NOMO-1 treated with dmso at 0.1 percent for 144 hours (cell line): ENCODE measurements at regions not wholly inside any gene's neighbourhood (a gene's known extent, or its start where the extent isn't known, plus 50 kb on each side); places are given as distances from the start of the nearest gene placed in this dataset.
"Not testable (repeated sequence)": the region's sequence is repeated elsewhere in the genome, so short reads cannot be mapped to it uniquely, and the experiment has no call there.

Experiments
- DNase-seq: peaks from one replicate; lab custom pipeline; 2025; ENCODE audit not compliant: unreplicated experiment; lab: John Stamatoyannopoulos, UW

- DNase-seq: no peak
These were observed 850.4 kb downstream of the STIM2 start for GRCh38 chr4:27711041-27711440.

- no peak for DNase-seq
These were observed 853.4 kb downstream of the STIM2 start for GRCh38 chr4:27714073-27714472.

- DNase-seq: no peak
These were observed 856.2 kb downstream of the STIM2 start for GRCh38 chr4:27716693-27717430.

GRCh38 chr4:27717431-27717755 is 856.8 kb downstream of the STIM2 start:
- no peak for DNase-seq

GRCh38 chr4:27720010-27720766 is 859.5 kb downstream of the STIM2 start:
- DNase-seq: no peak

GRCh38 chr4:27721193-27721592 is 860.6 kb downstream of the STIM2 start:
- no peak for DNase-seq

- no peak for DNase-seq
These were observed 868.3 kb downstream of the STIM2 start for GRCh38 chr4:27728892-27729291.

- DNase-seq: no peak
These were observed 882.2 kb downstream of the STIM2 start for GRCh38 chr4:27742816-27743215.

- DNase-seq: no peak
These were observed 899.3 kb downstream of the STIM2 start for GRCh38 chr4:27759611-27760575.

GRCh38 chr4:27763830-27764525 is 903.3 kb downstream of the STIM2 start:
- no peak for DNase-seq

- DNase-seq: no peak
These were observed 903.8 kb downstream of the STIM2 start for GRCh38 chr4:27764526-27764837.

GRCh38 chr4:27770895-27771294 is 910.3 kb downstream of the STIM2 start:
- DNase-seq: no peak

- DNase-seq: no peak
These were observed 914.5 kb downstream of the STIM2 start for GRCh38 chr4:27775156-27775555.

GRCh38 chr4:27779827-27780226 is 919.2 kb downstream of the STIM2 start:
- no peak for DNase-seq

GRCh38 chr4:27787195-27787594 is 926.6 kb downstream of the STIM2 start:
- no peak for DNase-seq

GRCh38 chr4:27789773-27790172 is 929.1 kb downstream of the STIM2 start:
- DNase-seq: no peak

- DNase-seq: no peak
These were observed 930.3 kb downstream of the STIM2 start for GRCh38 chr4:27790911-27791310.

- DNase-seq: no peak
These were observed 931.0 kb downstream of the STIM2 start for GRCh38 chr4:27791640-27792039.

- no peak for DNase-seq
These were observed 946.6 kb downstream of the STIM2 start for GRCh38 chr4:27807207-27807606.

GRCh38 chr4:27811948-27812347 is 951.3 kb downstream of the STIM2 start:
- DNase-seq: no peak

- not testable (repeated sequence) for DNase-seq
These were observed 952.6 kb downstream of the STIM2 start for GRCh38 chr4:27813226-27813625.
